CD4-positive, alpha-beta T cell (primary cell): ENCODE measurements at regions not wholly inside any gene's neighbourhood (a gene's known extent, or its start where the extent isn't known, plus 50 kb on each side); places are given as distances from the start of the nearest gene placed in this dataset.
A peak's percentile ranks its signal among the peaks of the same experiment; 100 is the strongest.

Experiments used
- ATAC-seq: fragments of 200-7000 bp; cut with Tn5 transposase; one replicate; pipeline ENCODE4 v1.10.0; 2022; ENCODE audit warnings: mild to moderate bottlenecking; ENCODE audit not compliant: poor library complexity
- CTCF ChIA-PET: fragments of 350-600 bp; sonication (Branson Sonifier 250); formaldehyde crosslinking; loops from one replicate; lab custom pipeline; 2021; ENCODE audit warnings: antibody characterized with exemption, inconsistent platforms; lab: Charles Lee
- POLR2A ChIA-PET: fragments of 350-600 bp; sonication (Branson Sonifier 250); formaldehyde crosslinking; loops from one replicate; lab custom pipeline; 2021; ENCODE audit warnings: antibody characterized with exemption, inconsistent platforms; lab: Charles Lee
- DNase-seq, 14 experiments: peaks; one replicate each; pipeline ENCODE4 v3.0.0-alpha.2; 2013 to 2020; ENCODE audit warnings: mixed read lengths in 2 of 14
- H3K27ac ChIP-seq, 2 donors: one replicate each; pipeline versions ENCODE4 v1.5.1 to v1.7.0; 2013; ENCODE audit warnings: low read length in 2 of 2, low read depth in 1 of 2, mild to moderate bottlenecking in 1 of 2
- H3K27me3 ChIP-seq, 2 experiments: 1 replicate in 1 of 2; 2 replicates in 1 of 2; pipeline versions ENCODE4 v1.6.1 to v1.7.0; 2013; ENCODE audit warnings: low read length in 2 of 2, control low read depth in 1 of 2, mild to moderate bottlenecking in 1 of 2, moderate library complexity in 1 of 2; ENCODE audit not compliant: insufficient read depth in 2 of 2, control insufficient read depth in 1 of 2
- H3K36me3 ChIP-seq: one replicate; pipeline ENCODE4 v1.6.1; 2013; ENCODE audit warnings: low read length, control low read depth; ENCODE audit not compliant: insufficient read depth
- H3K4me1 ChIP-seq: one replicate; pipeline ENCODE4 v1.6.1; 2013; ENCODE audit warnings: low read length, control low read depth; ENCODE audit not compliant: insufficient read depth
- H3K4me3 ChIP-seq: one replicate; pipeline ENCODE4 v1.5.1; 2013; ENCODE audit warnings: mild to moderate bottlenecking, low read length, moderate library complexity
- H3K9me3 ChIP-seq, 2 experiments: 1 replicate in 1 of 2; 2 replicates in 1 of 2; pipeline versions ENCODE4 v1.6.1 to v1.7.0; 2013; ENCODE audit warnings: low read length in 2 of 2, mild to moderate bottlenecking in 2 of 2, control low read depth in 1 of 2, moderate library complexity in 1 of 2; ENCODE audit not compliant: control insufficient read depth in 1 of 2, insufficient read depth in 1 of 2
- H3K27ac Mint-ChIP-seq: one replicate; pipeline ENCODE4 v1.8.0; 2020; ENCODE audit warnings: mixed read lengths
- H3K27me3 Mint-ChIP-seq: one replicate; pipeline ENCODE4 v1.8.0; 2021; ENCODE audit warnings: mixed read lengths
- H3K36me3 Mint-ChIP-seq: one replicate; pipeline ENCODE4 v1.8.0; 2021; ENCODE audit warnings: low read depth, mixed read lengths
- H3K4me1 Mint-ChIP-seq: one replicate; pipeline ENCODE4 v1.8.0; 2021; ENCODE audit warnings: low read depth, mixed read lengths
- H3K4me3 Mint-ChIP-seq: one replicate; pipeline ENCODE4 v1.8.0; 2020; ENCODE audit warnings: mild to moderate bottlenecking, mixed read lengths
- H3K9me3 Mint-ChIP-seq: one replicate; pipeline ENCODE4 v1.8.0; 2020; ENCODE audit warnings: mixed read lengths
- intact Hi-C, 2 experiments: fragments of 100-400 bp; cut with DNase I in 1 of 2; cut with micrococcal nuclease in 1 of 2; formaldehyde crosslinking; loops; one replicate each; pipeline versions ENCODE4 v1.15.1 to v1.9.0; 2023 to 2025; cut with DNase I, micrococcal nuclease
- TF ChIP-seq, protein P1 (sequence below): fragments of 200-600 bp; IDR thresholded peaks from one replicate; pipeline ENCODE4 v1.8.0; 2022; ENCODE audit warnings: antibody characterized with exemption, mild to moderate bottlenecking

DNA sequence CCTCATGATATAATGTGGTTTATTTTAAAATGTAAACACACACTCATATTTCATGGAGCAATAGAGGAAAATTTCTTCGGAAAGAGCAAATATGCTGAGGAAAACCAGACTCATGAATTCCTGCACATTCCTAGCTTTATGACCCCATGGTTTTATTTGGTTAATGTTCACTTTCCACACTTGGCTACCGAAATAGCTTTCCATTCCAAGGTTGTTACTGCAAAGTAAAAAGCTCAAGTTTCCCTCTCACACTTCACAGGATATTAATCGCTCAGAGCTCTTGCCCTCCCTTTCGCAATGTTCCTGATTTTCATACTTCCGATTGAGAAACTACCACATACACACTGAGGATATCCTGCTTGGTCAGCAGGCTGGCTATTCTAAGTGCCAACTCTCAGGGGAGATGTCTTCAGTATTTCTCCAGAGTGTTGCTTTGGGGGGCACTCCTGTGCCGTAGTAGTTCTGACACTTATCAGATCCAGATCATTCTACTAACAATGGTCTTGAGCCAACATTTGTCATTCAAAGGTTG, 77.5 kb upstream of the STEAP1B start:
- H3K27me3 ChIP-seq = peaks cover 0 to 3% of the 10 kb centered on the region in 2 experiments
- no peaks in the 10 kb centered on the region for H3K4me1 ChIP-seq
- Mint-ChIP-seq H3K27ac (no peak overlapping the region), H3K27me3 (peaks cover 26% of the 10 kb centered on the region), H3K9me3 (no peaks in the 10 kb centered on the region), H3K4me3 (no peak overlapping the region), H3K36me3 (no peaks in the 10 kb centered on the region), H3K4me1 (no peaks in the 10 kb centered on the region)
- intact Hi-C loops = loop anchor here in 1 of 2 experiments (5.0 kb wide), 1 partner anchor 145 kb away; no protein-coding TSS in a partner anchor
- POLR2A ChIA-PET = no interaction called here
- H3K4me3 ChIP-seq = no peak overlapping the region
- no peak overlapping the region for H3K27ac ChIP-seq
- ATAC-seq = no peak
- H3K9me3 ChIP-seq = no peaks in the 10 kb centered on the region
- CTCF ChIA-PET = no interaction called here
- TF ChIP-seq, protein P1, sequence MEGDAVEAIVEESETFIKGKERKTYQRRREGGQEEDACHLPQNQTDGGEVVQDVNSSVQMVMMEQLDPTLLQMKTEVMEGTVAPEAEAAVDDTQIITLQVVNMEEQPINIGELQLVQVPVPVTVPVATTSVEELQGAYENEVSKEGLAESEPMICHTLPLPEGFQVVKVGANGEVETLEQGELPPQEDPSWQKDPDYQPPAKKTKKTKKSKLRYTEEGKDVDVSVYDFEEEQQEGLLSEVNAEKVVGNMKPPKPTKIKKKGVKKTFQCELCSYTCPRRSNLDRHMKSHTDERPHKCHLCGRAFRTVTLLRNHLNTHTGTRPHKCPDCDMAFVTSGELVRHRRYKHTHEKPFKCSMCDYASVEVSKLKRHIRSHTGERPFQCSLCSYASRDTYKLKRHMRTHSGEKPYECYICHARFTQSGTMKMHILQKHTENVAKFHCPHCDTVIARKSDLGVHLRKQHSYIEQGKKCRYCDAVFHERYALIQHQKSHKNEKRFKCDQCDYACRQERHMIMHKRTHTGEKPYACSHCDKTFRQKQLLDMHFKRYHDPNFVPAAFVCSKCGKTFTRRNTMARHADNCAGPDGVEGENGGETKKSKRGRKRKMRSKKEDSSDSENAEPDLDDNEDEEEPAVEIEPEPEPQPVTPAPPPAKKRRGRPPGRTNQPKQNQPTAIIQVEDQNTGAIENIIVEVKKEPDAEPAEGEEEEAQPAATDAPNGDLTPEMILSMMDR = no peak
- peak in 2 of 14 experiments; percentile 37 to 40 for DNase-seq
- H3K36me3 ChIP-seq = no peaks in the 10 kb centered on the region

DNA sequence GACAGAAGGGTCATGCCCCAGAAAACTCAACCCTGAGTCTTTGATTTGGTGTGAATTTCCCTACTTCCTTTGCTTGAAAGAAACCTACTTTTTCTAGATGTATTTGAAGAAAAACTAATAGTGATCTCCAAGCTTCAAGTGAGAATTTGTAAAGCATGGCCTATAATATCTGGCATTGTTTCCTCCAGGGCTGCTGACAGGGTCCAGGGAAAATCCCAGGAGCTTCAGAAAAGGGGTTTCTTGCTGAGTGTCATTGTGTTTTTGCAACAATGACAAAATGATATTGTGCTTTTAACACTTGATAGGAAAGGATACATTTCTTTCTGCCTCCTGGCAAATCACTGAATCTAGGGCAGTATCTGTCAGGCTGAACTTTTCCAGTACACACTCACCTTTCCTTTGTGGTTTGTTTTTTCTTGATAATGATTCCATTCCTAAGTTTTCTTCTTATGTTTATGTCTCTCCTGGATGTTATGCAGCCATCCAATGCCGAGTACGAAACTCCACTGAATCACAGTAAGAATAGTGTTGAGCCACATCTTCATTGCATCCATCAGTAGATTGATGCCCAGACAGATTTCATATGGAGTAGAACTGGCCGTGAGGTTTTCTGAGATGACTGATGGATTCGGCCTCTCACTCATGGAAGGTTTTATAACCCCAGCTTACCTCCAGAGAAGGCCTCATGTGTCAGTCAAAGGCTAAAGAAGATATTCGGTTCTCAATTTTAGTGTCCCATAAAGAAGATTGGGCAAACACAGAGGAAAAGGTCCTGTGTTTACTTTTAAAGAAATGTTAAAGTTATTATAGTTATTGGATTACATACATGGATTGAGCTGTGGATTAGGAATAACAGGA, 76.9 kb upstream of the STEAP1B start:
- H3K4me1 Mint-ChIP-seq = no peaks in the 10 kb centered on the region
- H3K9me3 Mint-ChIP-seq = no peaks in the 10 kb centered on the region
- no peaks in the 10 kb centered on the region for H3K4me1 ChIP-seq
- TF ChIP-seq, protein P1 = no peak
- H3K36me3 ChIP-seq = no peaks in the 10 kb centered on the region
- no peaks in the 10 kb centered on the region for H3K36me3 Mint-ChIP-seq
- no peak overlapping the region for H3K4me3 ChIP-seq
- no peaks in the 10 kb centered on the region for H3K9me3 ChIP-seq
- CTCF ChIA-PET = no interaction called here
- peaks cover 0 to 3% of the 10 kb centered on the region in 2 experiments for H3K27me3 ChIP-seq
- no peak overlapping the region for H3K27ac ChIP-seq
- peaks cover 30% of the 10 kb centered on the region for H3K27me3 Mint-ChIP-seq
- DNase-seq (no peak), ATAC-seq (no peak)
- intact Hi-C loops = loop anchor here in 1 of 2 experiments (5.0 kb wide), 1 partner anchor 145 kb away; no protein-coding TSS in a partner anchor
- no peak overlapping the region for H3K27ac Mint-ChIP-seq
- POLR2A ChIA-PET = no interaction called here
- H3K4me3 Mint-ChIP-seq = no peak overlapping the region

DNA sequence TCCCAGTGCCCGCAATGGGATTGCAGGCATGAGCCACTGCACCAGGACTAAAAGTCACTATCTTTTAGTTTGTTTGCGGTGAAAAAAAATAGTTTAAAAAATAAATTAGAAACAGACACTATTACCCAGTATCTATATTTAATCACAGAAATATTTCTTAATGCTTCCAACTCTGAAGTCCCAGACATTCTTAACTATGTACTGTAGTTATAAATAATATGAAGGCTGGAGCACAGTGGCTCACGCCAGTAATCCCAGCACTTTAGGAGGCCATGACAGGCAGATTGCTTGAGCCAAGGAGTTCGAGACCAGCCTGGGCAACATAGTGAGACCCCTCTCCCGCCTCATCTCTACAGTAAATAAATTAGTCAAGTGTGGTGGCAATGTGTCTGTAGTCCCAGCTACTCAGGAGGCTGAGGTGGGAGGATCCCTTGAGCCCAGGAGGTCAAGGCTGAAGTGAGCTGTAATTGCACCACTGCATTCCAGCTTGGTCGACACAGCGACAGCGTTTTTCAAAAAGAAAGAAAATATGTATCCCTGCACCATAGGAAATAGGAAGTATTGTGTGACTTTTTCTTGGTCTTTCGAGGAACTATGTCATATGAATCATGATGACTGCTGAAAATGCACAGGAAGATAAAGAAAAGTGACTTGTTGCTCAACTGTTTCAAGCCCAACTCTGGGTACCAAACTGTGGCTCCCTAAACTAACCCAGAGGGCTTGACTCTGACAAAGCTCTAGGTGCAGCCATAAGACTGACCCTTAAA, 74.9 kb upstream of the STEAP1B start:
- Histone ChIP-seq H3K27ac (no peak overlapping the region), H3K9me3 (no peaks in the 10 kb centered on the region), H3K27me3 (peaks cover 0 to 3% of the 10 kb centered on the region in 2 experiments), H3K36me3 (no peaks in the 10 kb centered on the region), H3K4me3 (no peak overlapping the region), H3K4me1 (peaks cover 2% of the 10 kb centered on the region)
- no peaks in the 10 kb centered on the region for H3K9me3 Mint-ChIP-seq
- H3K4me1 Mint-ChIP-seq = peaks cover 1% of the 10 kb centered on the region
- ATAC-seq (no peak), DNase-seq (peak in 1 of 14 experiments; percentile 32)
- no peak overlapping the region for H3K27ac Mint-ChIP-seq
- peaks cover 40% of the 10 kb centered on the region for H3K27me3 Mint-ChIP-seq
- no peaks in the 10 kb centered on the region for H3K36me3 Mint-ChIP-seq
- TF ChIP-seq, protein P1 = no peak
- intact Hi-C loops = loop anchor here in 1 of 2 experiments (5.0 kb wide), 1 partner anchor 147 kb away; no protein-coding TSS in a partner anchor
- H3K4me3 Mint-ChIP-seq = no peak overlapping the region
- ChIA-PET CTCF (no interaction called here), POLR2A (no interaction called here)
